Hepatocyte (in vitro differentiated cells): ENCODE measurements at regions not wholly inside any gene's neighbourhood (a gene's known extent, or its start where the extent isn't known, plus 50 kb on each side); places are given as distances from the start of the nearest gene placed in this dataset.

Source experiments
- EZH2 ChIP-seq: fragments of 200-600 bp; sonication (generic); IDR thresholded peaks from 2 replicates; pipeline ENCODE4 v1.6.1; 2016; ENCODE audit warnings: antibody characterized with exemption, mild to moderate bottlenecking, borderline replicate concordance
- EZH2phosphoT487 ChIP-seq: fragments of 200-600 bp; sonication (generic); IDR thresholded peaks from one replicate; pipeline ENCODE4 v1.6.1; 2018; ENCODE audit warnings: antibody characterized with exemption, mild to moderate bottlenecking, low read depth, moderate library complexity; ENCODE audit not compliant: unreplicated experiment, severe bottlenecking
- TF ChIP-seq, protein P1 (sequence below): fragments of 200-600 bp; sonication (generic); IDR thresholded peaks from 2 replicates; pipeline ENCODE4 v1.5.1; 2016; ENCODE audit warnings: antibody characterized with exemption, mild to moderate bottlenecking; ENCODE audit not compliant: poor library complexity

DNA sequence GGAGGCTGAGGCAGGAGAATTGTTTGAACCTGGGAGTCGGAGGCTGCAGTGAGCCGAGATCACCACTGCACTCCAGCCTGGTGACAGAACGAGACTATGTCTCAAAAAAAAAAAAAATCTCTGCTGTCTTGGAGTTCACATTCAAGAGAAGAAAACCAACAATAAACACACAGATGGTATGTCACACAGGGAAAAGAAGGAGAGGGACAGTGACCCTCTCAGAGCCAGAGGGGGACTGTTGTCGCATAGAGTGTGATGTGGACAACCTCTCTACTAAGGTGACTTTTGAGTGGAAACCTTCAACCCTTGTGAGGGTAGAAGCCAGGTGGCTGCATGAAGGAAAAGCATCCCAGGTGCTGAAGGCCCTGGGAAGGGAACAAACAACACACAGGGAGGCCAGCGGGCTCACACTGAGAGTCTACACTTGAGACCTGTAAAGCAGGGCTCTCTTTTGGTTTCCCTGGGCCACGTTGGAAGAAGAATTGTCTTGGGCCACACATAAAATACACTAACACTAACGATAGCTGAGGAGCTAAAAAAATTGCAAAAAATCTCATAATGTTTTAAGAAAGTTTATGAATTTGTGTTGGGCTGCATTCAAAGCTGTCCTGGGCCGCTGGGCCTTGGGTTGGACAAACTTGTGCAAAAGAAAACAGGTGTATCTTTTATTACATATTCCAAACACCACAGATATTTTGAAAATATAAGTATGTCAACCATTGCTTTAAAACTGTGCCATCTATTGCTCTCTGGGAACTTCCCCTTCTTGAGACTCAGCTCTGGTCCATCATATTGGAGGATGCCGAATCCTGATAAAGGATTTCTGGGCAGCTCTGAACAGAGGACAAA is 136.0 kb downstream of the DDX1 start:
- TF ChIP-seq, protein P1, sequence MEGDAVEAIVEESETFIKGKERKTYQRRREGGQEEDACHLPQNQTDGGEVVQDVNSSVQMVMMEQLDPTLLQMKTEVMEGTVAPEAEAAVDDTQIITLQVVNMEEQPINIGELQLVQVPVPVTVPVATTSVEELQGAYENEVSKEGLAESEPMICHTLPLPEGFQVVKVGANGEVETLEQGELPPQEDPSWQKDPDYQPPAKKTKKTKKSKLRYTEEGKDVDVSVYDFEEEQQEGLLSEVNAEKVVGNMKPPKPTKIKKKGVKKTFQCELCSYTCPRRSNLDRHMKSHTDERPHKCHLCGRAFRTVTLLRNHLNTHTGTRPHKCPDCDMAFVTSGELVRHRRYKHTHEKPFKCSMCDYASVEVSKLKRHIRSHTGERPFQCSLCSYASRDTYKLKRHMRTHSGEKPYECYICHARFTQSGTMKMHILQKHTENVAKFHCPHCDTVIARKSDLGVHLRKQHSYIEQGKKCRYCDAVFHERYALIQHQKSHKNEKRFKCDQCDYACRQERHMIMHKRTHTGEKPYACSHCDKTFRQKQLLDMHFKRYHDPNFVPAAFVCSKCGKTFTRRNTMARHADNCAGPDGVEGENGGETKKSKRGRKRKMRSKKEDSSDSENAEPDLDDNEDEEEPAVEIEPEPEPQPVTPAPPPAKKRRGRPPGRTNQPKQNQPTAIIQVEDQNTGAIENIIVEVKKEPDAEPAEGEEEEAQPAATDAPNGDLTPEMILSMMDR = no peak
- no peak for TF ChIP-seq EZH2
- TF ChIP-seq EZH2phosphoT487 = no peak
